Right lobe of liver (tissue), 6 donors: ENCODE measurements at regions not wholly inside any gene's neighbourhood (a gene's known extent, or its start where the extent isn't known, plus 50 kb on each side); places are given as distances from the start of the nearest gene placed in this dataset.
"Not testable (repeated sequence)": the region's sequence is repeated elsewhere in the genome, so short reads cannot be mapped to it uniquely, and the experiment has no call there.

Source experiments
- ATAC-seq, 4 donors: fragments of 200-7000 bp; cut with Tn5 transposase; one replicate each; pipeline ENCODE4 v1.9.1; 2020; ENCODE audit warnings: mild to moderate bottlenecking in 4 of 4, moderate library complexity in 4 of 4
- DNase-seq, 3 donors: peaks; one replicate each; pipeline ENCODE4 v3.0.0-alpha.2; 2020
- H3K27ac ChIP-seq, 3 donors: fragments of 200-600 bp; one replicate each; pipeline ENCODE4 v1.8.0; 2022
- H3K27me3 ChIP-seq, 2 donors: fragments of 200-600 bp; one replicate each; pipeline ENCODE4 v1.8.0; 2022
- H3K36me3 ChIP-seq, 4 donors: fragments of 200-600 bp; sonication (generic) in 1 of 4; one replicate each; pipeline versions ENCODE4 v1.5.1 to v1.8.0; 2017 to 2022; ENCODE audit warnings: control low read depth in 1 of 4
- H3K4me1 ChIP-seq, 4 donors: fragments of 200-600 bp; sonication (generic) in 1 of 4; one replicate each; pipeline versions ENCODE4 v1.5.1 to v1.8.0; 2017 to 2022; ENCODE audit warnings: control low read depth in 1 of 4
- H3K4me3 ChIP-seq, 3 donors: fragments of 200-600 bp; one replicate each; pipeline ENCODE4 v1.8.0; 2022
- H3K9me3 ChIP-seq, 4 donors: fragments of 200-600 bp; sonication (generic) in 1 of 4; one replicate each; pipeline versions ENCODE4 v1.5.1 to v1.8.0; 2017 to 2022; ENCODE audit warnings: control low read depth in 1 of 4
- CTCF ChIP-seq, 4 donors: fragments of 200-600 bp in 3 of 4; fragments of 450-650 bp in 1 of 4; IDR thresholded peaks; one replicate each; pipeline versions ENCODE4 v1.5.1 to v1.8.0; 2016 to 2022; ENCODE audit warnings: antibody characterized with exemption in 4 of 4, mild to moderate bottlenecking in 2 of 4
- POLR2A ChIP-seq: fragments of 450-650 bp; IDR thresholded peaks from one replicate; pipeline ENCODE4 v1.6.1; 2017; ENCODE audit warnings: antibody characterized with exemption, mild to moderate bottlenecking
- WGBS: methylation state at CpG from one replicate; pipeline ENCODE4 v1.1.6; 2018; ENCODE audit warnings: low coverage, low lambda C conversion rate; ENCODE audit not compliant: insufficient coverage; ENCODE audit errors: missing lambda C conversion rate; 5-methylcytosine and 5-hydroxymethylcytosine counted together
- intact Hi-C, 2 donors: fragments of 100-400 bp; cut with DNase I; formaldehyde crosslinking; loops; one replicate each; pipeline versions ENCODE4 v1.11.2 to v1.14.1; 2022
- donor health status: DM: no; HTN: yes; CAD: no.
- donor health status: DM: no; HTN: no; CAD: no.
- donor health status: DM: no; HTN: no; CAD: no.
- donor health status: DM: no; HTN: yes; CAD: no.
- donor health status: DM: no; HTN: yes; CAD: no.

GRCh38 chr17:47066841-47067682 lies 88.0 kb upstream of the RPRML start:
- Histone ChIP-seq H3K9me3 (peaks cover 0 to 5% (median 0%) of the 10 kb centered on the region in 4 donors), H3K4me3 (peak overlapping the region; percentile 68 to 76 (median 75)), H3K27me3 (no peaks in the 10 kb centered on the region), H3K27ac (peak overlapping the region; percentile 60 to 87 (median 65)), H3K36me3 (peaks cover 0 to 3% (median 0%) of the 10 kb centered on the region in 4 donors), H3K4me1 (no peaks in the 10 kb centered on the region)
- WGBS = 6% methylated on average over 17 of the region's 18 CpGs
- DNase-seq (peak; percentile 73 to 83 (median 82)), ATAC-seq (peak; percentile 96 to 99 (median 98))
- intact Hi-C loops = no loop called here
- TF ChIP-seq CTCF (IDR thresholded peaks at IDR 0.05) = peak in 3 of 4 donors; percentile 9 to 14 (median 9)
- peak; percentile 78 for TF ChIP-seq POLR2A

GRCh38 chr17:47066095-47066494 lies 87.0 kb upstream of the RPRML start:
- H3K4me3 ChIP-seq = peak overlapping the region in 1 of 3 donors; percentile 75
- no peak overlapping the region for H3K27ac ChIP-seq
- no peaks in the 10 kb centered on the region for H3K4me1 ChIP-seq
- ATAC-seq = no peak
- 87% methylated on average over 4 of the region's 6 CpGs for WGBS
- TF ChIP-seq POLR2A (no peak), CTCF (IDR thresholded peaks at IDR 0.05) (no peak)
- H3K9me3 ChIP-seq = peaks cover 0 to 5% (median 0%) of the 10 kb centered on the region in 4 donors
- no peaks in the 10 kb centered on the region for H3K27me3 ChIP-seq
- intact Hi-C loops = no loop called here
- no peak for DNase-seq
- H3K36me3 ChIP-seq = peaks cover 0 to 3% (median 0%) of the 10 kb centered on the region in 4 donors

GRCh38 chr17:47064684-47065083 lies 85.6 kb upstream of the RPRML start:
- Histone ChIP-seq H3K4me3 (no peak overlapping the region), H3K9me3 (peaks cover 0 to 5% (median 0%) of the 10 kb centered on the region in 4 donors), H3K36me3 (peaks cover 0 to 3% (median 0%) of the 10 kb centered on the region in 4 donors), H3K27me3 (no peaks in the 10 kb centered on the region), H3K4me1 (no peaks in the 10 kb centered on the region), H3K27ac (no peak overlapping the region)
- no peak for ATAC-seq
- no peak for DNase-seq
- intact Hi-C loops = no loop called here
- TF ChIP-seq CTCF (IDR thresholded peaks at IDR 0.05) = no peak
- no peak for TF ChIP-seq POLR2A
- WGBS = 97% methylated on average over 5 of the region's 5 CpGs

- no peak for TF ChIP-seq CTCF (IDR thresholded peaks at IDR 0.05)
- no peak for TF ChIP-seq POLR2A
- H3K4me1 ChIP-seq = no peaks in the 10 kb centered on the region
- intact Hi-C loops = no loop called here
- 93% methylated on average over 11 of the region's 11 CpGs for WGBS
- H3K9me3 ChIP-seq = peaks cover 0 to 5% (median 0%) of the 10 kb centered on the region in 4 donors
- no peaks in the 10 kb centered on the region for H3K27me3 ChIP-seq
- peaks cover 0 to 3% (median 0%) of the 10 kb centered on the region in 4 donors for H3K36me3 ChIP-seq
- ATAC-seq (no peak), DNase-seq (no peak)
- H3K27ac ChIP-seq = no peak overlapping the region
- no peak overlapping the region for H3K4me3 ChIP-seq
Measured at GRCh38 chr17:47063475-47063874, 84.4 kb upstream of the RPRML start.

GRCh38 chr17:47062851-47063250 lies 83.8 kb upstream of the RPRML start:
- H3K4me1 ChIP-seq, H3K4me3 ChIP-seq, H3K36me3 ChIP-seq, intact Hi-C loops, H3K9me3 ChIP-seq, DNase-seq, H3K27ac ChIP-seq, H3K27me3 ChIP-seq, ATAC-seq: not testable (repeated sequence)
- 95% methylated on average over 5 of the region's 5 CpGs for whole genome bisulfite sequencing

- H3K27ac ChIP-seq, H3K9me3 ChIP-seq, H3K4me1 ChIP-seq, ATAC-seq, intact Hi-C loops, H3K27me3 ChIP-seq, H3K4me3 ChIP-seq, DNase-seq: not testable (repeated sequence)
- 94% methylated on average over 7 of the region's 10 CpGs for WGBS
- peaks cover 0 to 13% (median 5%) of the 10 kb centered on the region in 4 donors for H3K36me3 ChIP-seq
Measured at GRCh38 chr17:47060005-47060404, 81.0 kb upstream of the RPRML start.
